BJ (cell line): ENCODE measurements at regions not wholly inside any gene's neighbourhood (a gene's known extent, or its start where the extent isn't known, plus 50 kb on each side); places are given as distances from the start of the nearest gene placed in this dataset.
A peak's percentile ranks its signal among the peaks of the same experiment; 100 is the strongest.

Source experiments
- CTCF ChIA-PET: fragments of 350-600 bp; formaldehyde crosslinking; extraction: SDS; loops from one replicate; lab custom pipeline; 2021; ENCODE audit warnings: antibody characterized with exemption, inconsistent platforms; lab: Yijun Ruan, JAX
- POLR2A ChIA-PET: fragments of 300-600 bp; sonication (Branson Sonifier 250); formaldehyde crosslinking; extraction: SDS; loops from one replicate; lab custom pipeline; 2021; ENCODE audit warnings: antibody characterized with exemption; lab: Charles Lee
- DNase-seq: peaks from one replicate; pipeline ENCODE4 v3.0.0-alpha.2; 2011; ENCODE audit warnings: low read depth
- H3K27me3 ChIP-seq: 2 replicates; pipeline ENCODE4 v1.6.0; 2011; ENCODE audit warnings: low read length; ENCODE audit not compliant: control insufficient read depth, insufficient read depth
- H3K36me3 ChIP-seq: 2 replicates; pipeline ENCODE4 v1.5.1; 2011; ENCODE audit warnings: low read length; ENCODE audit not compliant: control insufficient read depth, insufficient read depth
- H3K4me3 ChIP-seq: 2 replicates; pipeline ENCODE4 v1.5.1; 2011; ENCODE audit warnings: low read depth, mild to moderate bottlenecking, control low read depth, low read length
- CTCF ChIP-seq: IDR thresholded peaks from 2 replicates; pipeline ENCODE4 v1.5.1; 2011; ENCODE audit warnings: low read depth, mild to moderate bottlenecking, control low read depth, inconsistent platforms, low read length, moderate library complexity; ENCODE audit not compliant: insufficient read depth

- POLR2A ChIA-PET: no interaction called here
- CTCF ChIA-PET: no interaction called here
- no peaks in the 10 kb centered on the region for H3K27me3 ChIP-seq
- H3K4me3 ChIP-seq: no peak overlapping the region
- TF ChIP-seq CTCF: no peak
- H3K36me3 ChIP-seq: no peaks in the 10 kb centered on the region
- DNase-seq: no peak
These were observed 284.2 kb upstream of the ROPN1 start for GRCh38 chr3:124276133-124276532.

GRCh38 chr3:124276539-124277143 lies 284.7 kb upstream of the ROPN1 start:
- Histone ChIP-seq H3K36me3 (no peaks in the 10 kb centered on the region), H3K4me3 (no peak overlapping the region), H3K27me3 (no peaks in the 10 kb centered on the region)
- CTCF ChIA-PET: no interaction called here
- DNase-seq: no peak
- no peak for TF ChIP-seq CTCF
- POLR2A ChIA-PET: no interaction called here

- Histone ChIP-seq H3K27me3 (no peaks in the 10 kb centered on the region), H3K4me3 (no peak overlapping the region), H3K36me3 (no peaks in the 10 kb centered on the region)
- 0 out of 2 replicates have a peak, but pooled peaks have one; percentile 10 for TF ChIP-seq CTCF
- no peak for DNase-seq
- CTCF ChIA-PET: no interaction called here
- POLR2A ChIA-PET: no interaction called here
These were observed 285.4 kb upstream of the ROPN1 start for GRCh38 chr3:124277144-124277890.

- ChIA-PET POLR2A (interaction anchor here (0.6 kb wide), 1 partner anchor 627 kb away, joined by 12 read pairs; no protein-coding TSS in a partner anchor), CTCF (interaction anchor here (0.7 to 6.1 kb wide), 17 partner anchors 9 to 340 kb away, joined by 3 to 84 read pairs (median 5); partner anchors contain the start of gene KALRN)
- Histone ChIP-seq H3K36me3 (no peaks in the 10 kb centered on the region), H3K27me3 (no peaks in the 10 kb centered on the region), H3K4me3 (no peak overlapping the region)
- DNase-seq: no peak
- TF ChIP-seq CTCF: peak; percentile 60
These were observed 289.8 kb upstream of the ROPN1 start for GRCh38 chr3:124281453-124282316.
